Sigmoid colon (tissue), 6 donors: ENCODE measurements at regions not wholly inside any gene's neighbourhood (a gene's known extent, or its start where the extent isn't known, plus 50 kb on each side); places are given as distances from the start of the nearest gene placed in this dataset.

Source experiments
- DNase-seq: peaks from one replicate; pipeline ENCODE4 v3.0.0-alpha.2; 2019
- H3K27ac ChIP-seq, 4 donors: fragments of 200-600 bp; sonication (generic); one replicate each; pipeline ENCODE4 v1.5.1; 2016 to 2019; ENCODE audit warnings: mild to moderate bottlenecking in 1 of 4
- H3K27me3 ChIP-seq, 3 donors: fragments of 200-600 bp; sonication (generic); one replicate each; pipeline ENCODE4 v1.5.1; 2019; ENCODE audit warnings: mild to moderate bottlenecking in 1 of 3
- H3K36me3 ChIP-seq, 4 donors: fragments of 200-600 bp; sonication (generic); one replicate each; pipeline ENCODE4 v1.5.1; 2016 to 2019
- H3K4me1 ChIP-seq, 4 donors: fragments of 200-600 bp; sonication (generic); one replicate each; pipeline ENCODE4 v1.5.1; 2017 to 2019
- H3K4me3 ChIP-seq, 4 donors: fragments of 200-600 bp; sonication (generic); one replicate each; pipeline ENCODE4 v1.5.1; 2017 to 2019; ENCODE audit warnings: mild to moderate bottlenecking in 2 of 4, moderate library complexity in 1 of 4
- H3K9me3 ChIP-seq, 4 donors: fragments of 200-600 bp in 3 of 4; sonication (generic) in 3 of 4; one replicate each; pipeline versions ENCODE4 v1.5.1 to v1.6.1; 2013 to 2019
- EP300 ChIP-seq, 4 donors: sonication (generic); formaldehyde crosslinking; IDR thresholded peaks; one replicate each; pipeline ENCODE4 v1.6.1; 2017; ENCODE audit warnings: antibody characterized with exemption in 4 of 4
- POLR2A ChIP-seq, 2 donors: fragments of 450-650 bp; IDR thresholded peaks; one replicate each; pipeline ENCODE4 v1.6.1; 2016; ENCODE audit warnings: antibody characterized with exemption in 2 of 2, mild to moderate bottlenecking in 2 of 2, moderate library complexity in 2 of 2
- POLR2AphosphoS5 ChIP-seq, 4 donors: sonication (generic); formaldehyde crosslinking; IDR thresholded peaks; one replicate each; pipeline ENCODE4 v1.6.1; 2017; ENCODE audit warnings: antibody characterized with exemption in 4 of 4
- WGBS, 2 donors: extraction: QIAGEN DNeasy Blood & Tissue Kit; methylation state at CpG; one replicate each; pipeline ENCODE4 v1.1.7; 2013; 5-methylcytosine and 5-hydroxymethylcytosine counted together
- intact Hi-C: fragments of 100-400 bp; cut with DNase I; formaldehyde crosslinking; loops from one replicate; pipeline ENCODE4 v1.15.1; 2023
- TF ChIP-seq, protein P1 (sequence below), 4 experiments: fragments of 450-650 bp in 3 of 4; fragments of 200-600 bp in 1 of 4; IDR thresholded peaks; one replicate each; pipeline ENCODE4 v1.5.1; 2016 to 2019; ENCODE audit warnings: antibody characterized with exemption in 4 of 4, mild to moderate bottlenecking in 3 of 4, moderate library complexity in 2 of 4
- donor health status: healthy with polysubstance abuse.
- donor health status: healthy.

DNA sequence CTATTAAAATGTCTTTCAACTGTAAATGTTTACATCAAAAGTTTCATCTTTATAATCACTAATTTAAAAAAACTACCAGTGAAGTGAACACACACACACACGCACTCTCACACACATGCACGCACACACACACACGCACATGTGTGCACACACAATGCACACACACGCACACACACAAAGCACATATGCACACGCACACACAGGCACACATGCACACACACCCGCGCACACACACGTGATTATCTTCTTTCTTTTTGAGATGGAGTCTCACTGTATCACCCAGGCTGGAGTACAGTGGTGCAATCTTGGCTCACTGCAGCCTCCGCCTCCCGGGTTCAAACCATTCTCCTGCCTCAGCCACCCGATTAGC, 80.0 kb upstream of the FRMD1 start:
- no peaks in the 10 kb centered on the region for H3K27me3 ChIP-seq
- intact Hi-C loops = loop anchor here (10.0 kb wide), 2 partner anchors 726 to 1366 kb away; no protein-coding TSS in a partner anchor
- peak overlapping the region in 3 of 4 donors; percentile 72 to 83 (median 83) for H3K27ac ChIP-seq
- no peaks in the 10 kb centered on the region for H3K36me3 ChIP-seq
- DNase-seq = peak; percentile 46
- peaks cover 2 to 80% (median 67%) of the 10 kb centered on the region in 4 donors for H3K4me1 ChIP-seq
- WGBS, 2 donors = 90 to 91% methylated on average over 11 of the region's 11 CpGs
- no peaks in the 10 kb centered on the region for H3K9me3 ChIP-seq
- TF ChIP-seq POLR2A (IDR thresholded peaks at IDR 0.05) (no peak), POLR2AphosphoS5 (IDR thresholded peaks at IDR 0.05) (no peak), EP300 (IDR thresholded peaks at IDR 0.05) (no peak)
- TF ChIP-seq, protein P1, sequence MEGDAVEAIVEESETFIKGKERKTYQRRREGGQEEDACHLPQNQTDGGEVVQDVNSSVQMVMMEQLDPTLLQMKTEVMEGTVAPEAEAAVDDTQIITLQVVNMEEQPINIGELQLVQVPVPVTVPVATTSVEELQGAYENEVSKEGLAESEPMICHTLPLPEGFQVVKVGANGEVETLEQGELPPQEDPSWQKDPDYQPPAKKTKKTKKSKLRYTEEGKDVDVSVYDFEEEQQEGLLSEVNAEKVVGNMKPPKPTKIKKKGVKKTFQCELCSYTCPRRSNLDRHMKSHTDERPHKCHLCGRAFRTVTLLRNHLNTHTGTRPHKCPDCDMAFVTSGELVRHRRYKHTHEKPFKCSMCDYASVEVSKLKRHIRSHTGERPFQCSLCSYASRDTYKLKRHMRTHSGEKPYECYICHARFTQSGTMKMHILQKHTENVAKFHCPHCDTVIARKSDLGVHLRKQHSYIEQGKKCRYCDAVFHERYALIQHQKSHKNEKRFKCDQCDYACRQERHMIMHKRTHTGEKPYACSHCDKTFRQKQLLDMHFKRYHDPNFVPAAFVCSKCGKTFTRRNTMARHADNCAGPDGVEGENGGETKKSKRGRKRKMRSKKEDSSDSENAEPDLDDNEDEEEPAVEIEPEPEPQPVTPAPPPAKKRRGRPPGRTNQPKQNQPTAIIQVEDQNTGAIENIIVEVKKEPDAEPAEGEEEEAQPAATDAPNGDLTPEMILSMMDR (IDR thresholded peaks at IDR 0.05) = no peak
- no peak overlapping the region for H3K4me3 ChIP-seq

DNA sequence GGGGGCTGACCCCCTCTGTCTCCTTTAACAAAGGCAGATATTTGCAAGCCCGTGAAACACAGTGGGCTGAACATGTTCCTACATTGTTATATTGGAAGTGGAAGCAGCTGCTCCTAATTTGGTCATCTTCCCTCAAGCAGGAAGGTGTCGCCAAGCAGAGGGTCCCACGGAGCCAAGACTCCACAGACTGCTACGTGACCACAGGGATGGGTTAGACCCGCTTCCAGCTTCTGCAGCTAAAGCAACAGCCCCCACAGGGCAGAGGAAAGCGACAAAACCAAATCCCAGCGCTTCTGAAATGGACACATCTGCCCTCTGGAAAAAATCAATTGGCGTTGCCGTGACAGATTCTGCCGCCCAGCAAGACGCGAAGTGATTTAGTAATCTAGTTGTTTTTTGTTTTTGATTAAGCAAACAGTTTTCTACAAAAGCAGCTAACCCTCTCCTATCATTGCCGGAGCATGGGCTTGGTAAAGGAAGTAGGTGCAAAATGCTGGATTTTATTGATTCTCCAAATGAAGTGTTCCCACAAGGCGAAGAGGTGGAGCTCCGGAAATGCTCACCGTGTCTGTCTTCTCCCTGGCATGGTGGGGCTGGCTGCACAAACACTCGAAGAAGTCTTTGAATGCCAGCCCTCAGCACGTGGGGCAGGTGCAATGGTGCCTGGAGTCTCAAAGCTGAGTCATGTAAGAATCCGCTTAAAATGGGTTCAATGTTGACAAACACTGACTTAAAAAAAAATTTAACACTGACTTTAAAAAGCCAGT, 79.4 kb upstream of the FRMD1 start:
- TF ChIP-seq, protein P1 (IDR thresholded peaks at IDR 0.05) = no peak
- TF ChIP-seq EP300 (IDR thresholded peaks at IDR 0.05) (no peak), POLR2A (IDR thresholded peaks at IDR 0.05) (no peak), POLR2AphosphoS5 (IDR thresholded peaks at IDR 0.05) (no peak)
- intact Hi-C loops = loop anchor here (10.0 kb wide), 2 partner anchors 726 to 1366 kb away; no protein-coding TSS in a partner anchor
- peaks cover 2 to 80% (median 62%) of the 10 kb centered on the region in 4 donors for H3K4me1 ChIP-seq
- no peaks in the 10 kb centered on the region for H3K27me3 ChIP-seq
- peak; percentile 56 for DNase-seq
- WGBS, 2 donors = 55 to 60% methylated on average over 19 of the region's 19 CpGs
- H3K36me3 ChIP-seq = no peaks in the 10 kb centered on the region
- no peaks in the 10 kb centered on the region for H3K9me3 ChIP-seq
- H3K27ac ChIP-seq = peak overlapping the region; percentile 42 to 83 (median 78)
- H3K4me3 ChIP-seq = peak overlapping the region in 2 of 4 donors; percentile 12 to 28

- intact Hi-C loops = loop anchor here (10.0 kb wide), 2 partner anchors 727 to 1367 kb away; no protein-coding TSS in a partner anchor
- peak; percentile 74 for DNase-seq
- H3K27me3 ChIP-seq = no peaks in the 10 kb centered on the region
- no peaks in the 10 kb centered on the region for H3K9me3 ChIP-seq
- TF ChIP-seq POLR2A (IDR thresholded peaks at IDR 0.05) = no peak
- peak; percentile 46 to 95 (median 78) for TF ChIP-seq EP300 (IDR thresholded peaks at IDR 0.05)
- TF ChIP-seq POLR2AphosphoS5 (IDR thresholded peaks at IDR 0.05) = peak; percentile 70 to 96 (median 93)
- TF ChIP-seq, protein P1 (IDR thresholded peaks at IDR 0.05) = no peak
- 46 to 71% methylated on average over 18 of the region's 18 CpGs for WGBS, 2 donors
- peaks cover 2 to 80% (median 62%) of the 10 kb centered on the region in 4 donors for H3K4me1 ChIP-seq
- H3K4me3 ChIP-seq = peak overlapping the region in 2 of 4 donors; percentile 3 to 28
- H3K36me3 ChIP-seq = no peaks in the 10 kb centered on the region
- H3K27ac ChIP-seq = peak overlapping the region; percentile 42 to 83 (median 78)
Measured at GRCh38 chr6:168157272-168158212, 78.5 kb upstream of the FRMD1 start.

GRCh38 chr6:168156742-168157265, 77.8 kb upstream of the FRMD1 start:
- no peaks in the 10 kb centered on the region for H3K27me3 ChIP-seq
- DNase-seq = peak; percentile 60
- H3K4me1 ChIP-seq = peaks cover 2 to 80% (median 63%) of the 10 kb centered on the region in 4 donors
- WGBS, 2 donors = 69 to 85% methylated on average over 12 of the region's 12 CpGs
- H3K9me3 ChIP-seq = no peaks in the 10 kb centered on the region
- intact Hi-C loops = loop anchor here (10.0 kb wide), 2 partner anchors 728 to 1368 kb away; no protein-coding TSS in a partner anchor
- TF ChIP-seq POLR2AphosphoS5 (IDR thresholded peaks at IDR 0.05) = no peak
- TF ChIP-seq EP300 (IDR thresholded peaks at IDR 0.05) = no peak
- TF ChIP-seq POLR2A (IDR thresholded peaks at IDR 0.05) = no peak
- TF ChIP-seq, protein P1 (IDR thresholded peaks at IDR 0.05) = no peak
- no peaks in the 10 kb centered on the region for H3K36me3 ChIP-seq
- H3K27ac ChIP-seq = peak overlapping the region in 3 of 4 donors; percentile 72 to 83 (median 83)
- H3K4me3 ChIP-seq = no peak overlapping the region
